ENCODE measurements at regions not wholly inside any gene's neighbourhood (a gene's known extent, or its start where the extent isn't known, plus 50 kb on each side); places are given as distances from the start of the nearest gene placed in this dataset.

GRCh38 chr13:89932902-89933301 lies 1414.6 kb upstream of the MIR17HG start:
- H3K9ac ChIP-seq (ENCODE audit: low read length): no peak overlapping the region
- no peaks in the 10 kb centered on the region for H3K79me2 ChIP-seq (ENCODE audit: insufficient read depth, low read length)
- ATAC-seq: no peak
- BruUV-seq (replicated peaks): no TSS peak
- H3K36me3 ChIP-seq (ENCODE audit: control insufficient read depth in 1 of 2, insufficient read depth in 2 of 2, low read length in 2 of 2): no peaks in the 10 kb centered on the region
- H3K9me2 ChIP-seq (ENCODE audit: insufficient read depth): no peaks in the 10 kb centered on the region
- DNase-seq (ENCODE audit: low read depth, low spot score): no peak
- no peak overlapping the region for H3K4me3 ChIP-seq (replicated peaks in 1 of 2; ENCODE audit: low read depth in 1 of 2, low read length in 2 of 2)
- CTCF ChIA-PET: no interaction called here
- no peaks in the 10 kb centered on the region for H4K20me1 ChIP-seq (ENCODE audit: insufficient read depth)
- no peaks in the 10 kb centered on the region for H3K27me3 ChIP-seq (ENCODE audit: insufficient read depth, low read length)
- POLR2A ChIA-PET: no interaction called here
- no peaks in the 10 kb centered on the region for H3K4me1 ChIP-seq (ENCODE audit: control insufficient read depth in 1 of 2, insufficient read depth in 2 of 2, low read length in 2 of 2)
- H3K4me2 ChIP-seq (ENCODE audit: low read length): no peak overlapping the region
- RAD21 ChIA-PET (ENCODE audit: low non-redundant PET in 1 of 2, low total read pairs in 2 of 2, uncharacterized antibody in 2 of 2, unreplicated experiment in 2 of 2): no interaction called here
- peaks cover 0 to 4% of the 10 kb centered on the region in 2 experiments; a peak in 1 of 4 replicates for H3K9me3 ChIP-seq (ENCODE audit: control insufficient read depth in 1 of 2, insufficient read depth in 1 of 2, low read depth in 1 of 2, low read length in 2 of 2)
- H2AFZ ChIP-seq (ENCODE audit: low read depth, low read length, poor library complexity, severe bottlenecking): no peak overlapping the region
- intact Hi-C loops (cut with micrococcal nuclease): no loop called here
- TF ChIP-seq EZH2phosphoT487 (IDR thresholded peaks at IDR 0.05; ENCODE audit: borderline replicate concordance): no peak
- TF ChIP-seq TCF7L2 (IDR thresholded peaks at IDR 0.05; ENCODE audit: borderline replicate concordance, extremely low read depth, insufficient read depth, insufficient read length): no peak
- no peak for TF ChIP-seq JUND (IDR thresholded peaks at IDR 0.05)
- TF ChIP-seq YY1 (IDR thresholded peaks at IDR 0.05; ENCODE audit: extremely low read depth, insufficient replicate concordance, low read depth, low read length): no peak
- no peak for TF ChIP-seq FOSL1 (IDR thresholded peaks at IDR 0.05; ENCODE audit: low read depth)
- TF ChIP-seq SRF (IDR thresholded peaks at IDR 0.05; ENCODE audit: low read depth): no peak
- no peak for TF ChIP-seq CBX3 (IDR thresholded peaks at IDR 0.05; ENCODE audit: low read depth)
- no peak for TF ChIP-seq EGR1 (IDR thresholded peaks at IDR 0.05; ENCODE audit: low read depth)
- no peak for TF ChIP-seq SIN3A (IDR thresholded peaks at IDR 0.05; ENCODE audit: low read depth)
- no peak for TF ChIP-seq ATF3 (IDR thresholded peaks at IDR 0.05)
- TF ChIP-seq ELF1 (IDR thresholded peaks at IDR 0.05; ENCODE audit: borderline replicate concordance, low read depth): no peak
- TF ChIP-seq POLR2A (IDR thresholded peaks at IDR 0.05; ENCODE audit: borderline replicate concordance, extremely low read depth, insufficient read depth, insufficient read length): no peak
- TF ChIP-seq RAD21 (IDR thresholded peaks at IDR 0.05; ENCODE audit: low read depth): no peak
- TF ChIP-seq SP1 (IDR thresholded peaks at IDR 0.05; ENCODE audit: low read depth): no peak
- TF ChIP-seq MAX (IDR thresholded peaks at IDR 0.05): no peak
- TF ChIP-seq ZFX (IDR thresholded peaks at IDR 0.05): no peak
- H3K27ac ChIP-seq (ENCODE audit: low read depth, low read length): no peak overlapping the region

All from HCT116 (cell line).